Esophagus muscularis mucosa (tissue), 4 donors: ENCODE measurements at regions not wholly inside any gene's neighbourhood (a gene's known extent, or its start where the extent isn't known, plus 50 kb on each side); places are given as distances from the start of the nearest gene placed in this dataset.

Experiments used
- DNase-seq: peaks from one replicate; pipeline ENCODE4 v3.0.0-alpha.2; 2017; ENCODE audit errors: extremely low spot score
- H3K27ac ChIP-seq, 4 donors: fragments of 200-600 bp; sonication (generic); replicated peaks in 1 of 4; 1 replicate in 3 of 4; 2 replicates in 1 of 4; pipeline ENCODE4 v1.5.1; 2016 to 2019; ENCODE audit warnings: mild to moderate bottlenecking in 1 of 4
- H3K27me3 ChIP-seq, 4 donors: fragments of 200-600 bp; sonication (generic); one replicate each; pipeline versions ENCODE4 v1.5.1 to v1.6.0; 2016 to 2019
- H3K36me3 ChIP-seq, 4 donors: fragments of 200-600 bp; sonication (generic); one replicate each; pipeline ENCODE4 v1.5.1; 2016 to 2019
- H3K4me1 ChIP-seq, 4 donors: fragments of 200-600 bp; sonication (generic); one replicate each; pipeline ENCODE4 v1.5.1; 2016 to 2019
- H3K4me3 ChIP-seq, 4 donors: fragments of 200-600 bp; sonication (generic); 1 replicate in 2 of 4; 2 replicates in 2 of 4; pipeline ENCODE4 v1.5.1; 2016 to 2019; ENCODE audit warnings: mild to moderate bottlenecking in 4 of 4, moderate library complexity in 1 of 4
- H3K9me3 ChIP-seq, 4 donors: fragments of 200-600 bp; sonication (generic); 1 replicate in 3 of 4; 2 replicates in 1 of 4; pipeline ENCODE4 v1.5.1; 2016 to 2019
- EP300 ChIP-seq: sonication (generic); formaldehyde crosslinking; IDR thresholded peaks from one replicate; pipeline ENCODE4 v1.6.1; 2017; ENCODE audit warnings: antibody characterized with exemption
- POLR2A ChIP-seq: fragments of 450-650 bp; IDR thresholded peaks from one replicate; pipeline ENCODE4 v1.6.1; 2017; ENCODE audit warnings: antibody characterized with exemption, moderate library complexity, mild to moderate bottlenecking, low read depth
- POLR2AphosphoS5 ChIP-seq, 2 donors: sonication (generic); formaldehyde crosslinking; IDR thresholded peaks; one replicate each; pipeline ENCODE4 v1.6.1; 2017; ENCODE audit warnings: antibody characterized with exemption in 2 of 2
- WGBS: methylation state at CpG from one replicate; pipeline ENCODE4 v1.1.5; 2018; 5-methylcytosine and 5-hydroxymethylcytosine counted together
- intact Hi-C: fragments of 100-400 bp; cut with DNase I; formaldehyde crosslinking; loops from one replicate; pipeline ENCODE4 v1.15.1; 2023
- TF ChIP-seq, protein P1 (sequence below), 3 experiments: fragments of 200-600 bp in 2 of 3; fragments of 450-650 bp in 1 of 3; sonication (generic) in 2 of 3; IDR thresholded peaks; one replicate each; pipeline ENCODE4 v1.5.1; 2017 to 2019; ENCODE audit warnings: antibody characterized with exemption in 3 of 3, mild to moderate bottlenecking in 2 of 3, moderate library complexity in 1 of 3

DNA sequence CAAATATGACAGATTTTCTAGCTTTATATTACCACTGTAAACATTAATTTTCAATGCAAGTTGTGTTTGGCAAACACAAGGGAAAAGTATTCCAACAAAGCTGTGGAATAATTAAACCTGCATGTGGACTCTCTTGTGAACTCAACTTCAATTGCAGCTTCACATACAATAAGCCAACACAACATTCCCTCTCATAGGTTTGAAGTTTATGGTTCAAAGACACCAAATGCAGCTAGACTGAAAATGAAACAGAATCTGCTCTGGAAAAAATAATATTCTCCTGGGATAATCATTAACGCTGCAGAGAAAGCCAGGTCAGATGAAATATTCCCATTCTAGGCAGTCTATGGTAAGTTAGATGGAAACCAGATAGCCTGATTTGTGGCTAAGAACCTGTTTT is 105.8 kb upstream of the VIPR2 start:
- Histone ChIP-seq H3K9me3 (no peaks in the 10 kb centered on the region), H3K36me3 (no peaks in the 10 kb centered on the region)

DNA sequence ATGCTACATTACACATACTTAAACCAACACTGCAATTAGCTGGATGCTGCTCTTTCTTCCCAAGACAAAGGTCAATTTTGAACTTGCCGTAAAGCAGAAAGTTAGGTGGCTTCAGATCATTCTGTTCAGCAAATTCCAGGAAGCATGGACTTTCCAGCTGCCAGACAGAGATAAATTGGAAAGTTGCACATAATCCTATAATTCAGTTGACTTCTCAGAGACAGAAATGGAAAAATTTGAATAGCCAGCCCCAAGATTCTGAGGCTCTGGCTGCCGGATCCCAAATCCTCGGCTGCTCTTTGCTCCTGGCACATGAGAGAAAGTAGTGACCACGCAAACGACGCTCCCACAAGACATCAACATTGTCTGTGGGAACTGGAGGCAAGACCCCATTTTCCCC is 105.0 kb upstream of the VIPR2 start:
- Histone ChIP-seq H3K9me3 (no peaks in the 10 kb centered on the region), H3K4me3 (no peak overlapping the region), H3K27ac (no peak overlapping the region), H3K4me1 (no peaks in the 10 kb centered on the region), H3K27me3 (peaks cover 0 to 4% (median 0%) of the 10 kb centered on the region in 4 donors), H3K36me3 (no peaks in the 10 kb centered on the region)
- intact Hi-C loops = no loop called here
- WGBS = 67% methylated on average over 6 of the region's 6 CpGs
- no peak for DNase-seq
- TF ChIP-seq, protein P1, sequence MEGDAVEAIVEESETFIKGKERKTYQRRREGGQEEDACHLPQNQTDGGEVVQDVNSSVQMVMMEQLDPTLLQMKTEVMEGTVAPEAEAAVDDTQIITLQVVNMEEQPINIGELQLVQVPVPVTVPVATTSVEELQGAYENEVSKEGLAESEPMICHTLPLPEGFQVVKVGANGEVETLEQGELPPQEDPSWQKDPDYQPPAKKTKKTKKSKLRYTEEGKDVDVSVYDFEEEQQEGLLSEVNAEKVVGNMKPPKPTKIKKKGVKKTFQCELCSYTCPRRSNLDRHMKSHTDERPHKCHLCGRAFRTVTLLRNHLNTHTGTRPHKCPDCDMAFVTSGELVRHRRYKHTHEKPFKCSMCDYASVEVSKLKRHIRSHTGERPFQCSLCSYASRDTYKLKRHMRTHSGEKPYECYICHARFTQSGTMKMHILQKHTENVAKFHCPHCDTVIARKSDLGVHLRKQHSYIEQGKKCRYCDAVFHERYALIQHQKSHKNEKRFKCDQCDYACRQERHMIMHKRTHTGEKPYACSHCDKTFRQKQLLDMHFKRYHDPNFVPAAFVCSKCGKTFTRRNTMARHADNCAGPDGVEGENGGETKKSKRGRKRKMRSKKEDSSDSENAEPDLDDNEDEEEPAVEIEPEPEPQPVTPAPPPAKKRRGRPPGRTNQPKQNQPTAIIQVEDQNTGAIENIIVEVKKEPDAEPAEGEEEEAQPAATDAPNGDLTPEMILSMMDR (IDR thresholded peaks at IDR 0.05) = no peak
- no peak for TF ChIP-seq POLR2AphosphoS5 (IDR thresholded peaks at IDR 0.05)
- TF ChIP-seq POLR2A = no peak
- TF ChIP-seq EP300 = no peak

More for the DNA sequence above, 105.8 kb upstream of the VIPR2 start:
- DNase-seq = no peak
- WGBS = 67% methylated on average over 1 of the region's 1 CpG
- intact Hi-C loops = no loop called here
- Histone ChIP-seq H3K27ac (no peak overlapping the region), H3K4me3 (no peak overlapping the region), H3K27me3 (peaks cover 0 to 12% (median 0%) of the 10 kb centered on the region in 4 donors), H3K4me1 (no peaks in the 10 kb centered on the region)
- TF ChIP-seq POLR2AphosphoS5 (IDR thresholded peaks at IDR 0.05) = no peak
- TF ChIP-seq, protein P1 (IDR thresholded peaks at IDR 0.05) = no peak
- no peak for TF ChIP-seq EP300
- TF ChIP-seq POLR2A = no peak

DNA sequence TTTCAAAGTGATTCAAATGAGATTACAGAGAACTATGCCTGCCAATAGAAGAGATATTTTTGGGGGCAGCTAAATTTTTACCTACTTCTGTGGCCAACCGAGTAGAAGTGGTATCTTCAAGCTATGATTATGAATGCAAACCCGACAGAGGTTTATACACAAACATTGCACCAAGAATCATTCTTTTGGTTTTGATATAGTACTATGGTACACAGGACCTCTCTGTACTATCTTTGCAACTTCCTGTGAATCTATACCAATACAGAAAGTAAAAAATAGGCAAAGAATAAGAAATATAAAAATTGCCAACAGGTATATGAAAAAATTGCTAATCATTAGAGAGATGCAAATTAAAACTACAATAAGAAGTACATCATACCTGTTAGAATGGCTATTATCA is 103.2 kb upstream of the VIPR2 start:
- peaks cover 0 to 3% (median 0%) of the 10 kb centered on the region in 4 donors for H3K27me3 ChIP-seq
- no peaks in the 10 kb centered on the region for H3K36me3 ChIP-seq
- no peak overlapping the region for H3K4me3 ChIP-seq
- H3K9me3 ChIP-seq = no peaks in the 10 kb centered on the region
- 71% methylated on average over 2 of the region's 2 CpGs for WGBS
- intact Hi-C loops = no loop called here
- no peak for TF ChIP-seq POLR2A
- TF ChIP-seq POLR2AphosphoS5 (IDR thresholded peaks at IDR 0.05) = no peak
- no peak for TF ChIP-seq EP300
- TF ChIP-seq, protein P1 (IDR thresholded peaks at IDR 0.05) = no peak
- DNase-seq = no peak
- no peaks in the 10 kb centered on the region for H3K4me1 ChIP-seq
- H3K27ac ChIP-seq = no peak overlapping the region

DNA sequence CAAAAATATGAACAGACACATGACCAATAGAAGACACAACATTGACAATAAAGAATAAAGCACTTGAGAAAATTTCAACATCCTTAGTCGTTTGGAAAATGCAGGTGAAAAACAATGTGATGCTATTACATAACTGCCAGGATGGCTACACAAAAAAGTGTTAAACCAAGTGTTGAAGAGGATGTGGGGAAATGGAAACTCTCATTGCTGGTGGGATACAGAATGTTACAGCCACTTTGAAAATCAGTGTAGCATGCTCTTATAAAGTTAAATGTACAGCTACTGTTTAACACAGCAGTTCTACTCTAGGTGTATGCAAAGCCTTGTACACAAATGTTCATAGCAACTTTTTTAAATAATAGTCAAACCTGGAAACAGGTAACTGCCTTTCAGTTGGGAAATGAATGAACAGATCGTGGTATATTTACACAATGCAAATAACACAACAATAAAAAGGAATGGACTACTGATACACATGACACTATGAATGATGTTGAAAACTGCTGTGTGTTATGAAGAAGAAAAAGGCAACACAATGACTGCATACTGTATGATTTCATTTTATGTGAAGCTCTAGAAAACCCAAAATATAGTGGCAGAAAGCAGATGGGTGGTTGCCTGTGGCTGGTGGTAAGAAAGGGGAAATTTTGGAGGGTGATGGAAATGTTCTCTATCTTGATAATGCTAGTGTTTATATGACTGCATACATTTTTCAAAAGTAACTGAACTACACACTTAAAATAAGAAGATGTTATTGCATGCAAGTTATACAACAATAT is 102.2 kb upstream of the VIPR2 start:
- no peaks in the 10 kb centered on the region for H3K4me1 ChIP-seq
- no peaks in the 10 kb centered on the region for H3K36me3 ChIP-seq
- WGBS = 46% methylated on average over 2 of the region's 2 CpGs
- no peak overlapping the region for H3K27ac ChIP-seq
- no peak for DNase-seq
- no peaks in the 10 kb centered on the region for H3K27me3 ChIP-seq
- H3K4me3 ChIP-seq = no peak overlapping the region
- no peaks in the 10 kb centered on the region for H3K9me3 ChIP-seq
- TF ChIP-seq POLR2AphosphoS5 (IDR thresholded peaks at IDR 0.05) (no peak), POLR2A (no peak), EP300 (no peak)
- TF ChIP-seq, protein P1 (IDR thresholded peaks at IDR 0.05) = no peak
- intact Hi-C loops = no loop called here

DNA sequence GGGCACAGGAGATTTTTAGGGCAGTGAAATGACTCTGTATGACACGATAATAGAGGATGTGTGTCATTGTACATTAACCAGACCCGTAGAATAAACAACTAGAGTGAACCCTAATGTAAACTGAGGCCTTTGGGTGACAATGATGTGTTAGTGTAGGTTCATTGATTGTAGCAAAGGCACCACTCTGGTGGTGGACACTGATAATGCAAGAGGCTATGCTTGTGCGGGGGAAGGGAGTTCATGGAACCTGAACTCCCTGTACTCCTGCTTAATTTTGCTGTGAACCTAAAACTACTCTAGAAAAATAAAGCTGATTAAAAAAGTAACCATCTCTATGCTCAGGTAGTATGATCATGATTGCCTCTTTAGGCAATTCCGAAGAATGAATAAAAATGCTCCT is 96.3 kb upstream of the VIPR2 start:
- 92% methylated on average over 4 of the region's 4 CpGs for WGBS

More for the DNA sequence above, 96.3 kb upstream of the VIPR2 start:
- intact Hi-C loops = no loop called here
- Histone ChIP-seq H3K9me3 (no peaks in the 10 kb centered on the region), H3K27ac (no peak overlapping the region), H3K27me3 (peaks cover 0 to 15% (median 0%) of the 10 kb centered on the region in 4 donors), H3K4me1 (no peaks in the 10 kb centered on the region), H3K36me3 (no peaks in the 10 kb centered on the region), H3K4me3 (no peak overlapping the region)
- TF ChIP-seq POLR2A = no peak
- TF ChIP-seq POLR2AphosphoS5 (IDR thresholded peaks at IDR 0.05) = no peak
- TF ChIP-seq, protein P1 (IDR thresholded peaks at IDR 0.05) = no peak
- no peak for TF ChIP-seq EP300
- DNase-seq = no peak
